Rectal smooth muscle tissue (tissue), 1 donor: ENCODE measurements at regions not wholly inside any gene's neighbourhood (a gene's known extent, or its start where the extent isn't known, plus 50 kb on each side); places are given as distances from the start of the nearest gene placed in this dataset.

Experiments used
- H3K27ac ChIP-seq: one replicate; pipeline ENCODE4 v1.7.0; 2013; ENCODE audit warnings: low read depth, low read length, inconsistent platforms
- H3K27me3 ChIP-seq: one replicate; pipeline ENCODE4 v1.7.0; 2013; ENCODE audit warnings: low read length; ENCODE audit not compliant: control insufficient read depth, insufficient read depth
- H3K36me3 ChIP-seq: one replicate; pipeline ENCODE4 v1.7.0; 2013; ENCODE audit warnings: low read length; ENCODE audit not compliant: control insufficient read depth, insufficient read depth
- H3K4me1 ChIP-seq: one replicate; pipeline ENCODE4 v1.7.0; 2013; ENCODE audit warnings: low read length; ENCODE audit not compliant: control insufficient read depth, insufficient read depth
- H3K4me3 ChIP-seq: one replicate; pipeline ENCODE4 v1.7.0; 2013; ENCODE audit warnings: low read length
- H3K9ac ChIP-seq: one replicate; pipeline ENCODE4 v1.7.0; 2013; ENCODE audit warnings: low read length

GRCh38 chr3:72480366-72480765 is 367.9 kb downstream of the SHQ1 start:
- Histone ChIP-seq H3K27me3 (no peaks in the 10 kb centered on the region), H3K36me3 (no peaks in the 10 kb centered on the region), H3K4me3 (no peak overlapping the region), H3K4me1 (peaks cover 5% of the 10 kb centered on the region), H3K27ac (no peak overlapping the region), H3K9ac (no peak overlapping the region)

DNA sequence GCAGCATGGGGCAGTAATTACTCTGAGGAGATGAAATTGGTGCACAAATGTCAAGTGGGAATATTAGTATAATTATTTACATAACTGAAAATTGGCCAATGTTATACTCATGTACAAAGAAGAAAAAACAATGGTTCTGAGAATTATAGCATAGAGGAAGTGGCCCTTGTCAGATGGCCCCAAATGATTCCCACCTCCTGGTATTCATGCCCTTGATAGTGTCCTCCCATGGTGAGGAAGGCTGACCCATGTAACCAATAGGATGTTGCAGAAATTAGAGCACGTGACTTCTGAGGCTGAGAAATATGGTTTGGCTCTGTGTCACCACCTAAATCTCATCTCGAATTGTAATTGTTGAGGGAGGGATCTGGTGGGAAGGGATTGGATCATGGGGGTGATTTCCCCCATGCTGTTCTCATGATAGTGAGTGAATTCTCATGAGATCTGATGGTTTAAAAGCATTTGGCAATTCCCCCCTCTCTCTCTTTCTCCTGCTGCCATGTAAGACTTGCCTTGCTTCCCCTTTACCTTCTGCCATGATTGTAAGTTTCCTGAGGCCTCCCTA is 368.5 kb downstream of the SHQ1 start:
- H3K27me3 ChIP-seq, result no peaks in the 10 kb centered on the region
- no peak overlapping the region for H3K4me3 ChIP-seq
- H3K36me3 ChIP-seq, result no peaks in the 10 kb centered on the region
- no peak overlapping the region for H3K27ac ChIP-seq
- H3K9ac ChIP-seq, result no peak overlapping the region
- peaks cover 5% of the 10 kb centered on the region for H3K4me1 ChIP-seq

DNA sequence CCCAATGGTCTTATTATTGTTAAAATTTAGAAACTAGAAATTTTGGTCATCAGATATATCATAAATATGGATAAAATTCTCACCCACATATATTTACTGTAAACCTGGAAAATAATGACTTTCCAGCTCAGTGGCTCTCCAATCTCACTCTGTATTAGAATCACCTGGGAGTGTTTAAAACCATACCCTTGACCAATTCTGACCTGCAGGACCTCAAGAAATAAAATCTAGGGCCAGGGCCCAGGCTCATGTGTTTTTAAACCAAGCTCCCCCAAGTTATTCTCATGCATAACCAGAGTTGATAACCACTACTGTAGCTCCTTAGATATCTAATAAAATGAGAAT is 372.1 kb downstream of the SHQ1 start:
- Histone ChIP-seq H3K9ac (no peak overlapping the region), H3K27me3 (no peaks in the 10 kb centered on the region), H3K36me3 (no peaks in the 10 kb centered on the region), H3K27ac (no peak overlapping the region), H3K4me1 (no peaks in the 10 kb centered on the region), H3K4me3 (no peak overlapping the region)

DNA sequence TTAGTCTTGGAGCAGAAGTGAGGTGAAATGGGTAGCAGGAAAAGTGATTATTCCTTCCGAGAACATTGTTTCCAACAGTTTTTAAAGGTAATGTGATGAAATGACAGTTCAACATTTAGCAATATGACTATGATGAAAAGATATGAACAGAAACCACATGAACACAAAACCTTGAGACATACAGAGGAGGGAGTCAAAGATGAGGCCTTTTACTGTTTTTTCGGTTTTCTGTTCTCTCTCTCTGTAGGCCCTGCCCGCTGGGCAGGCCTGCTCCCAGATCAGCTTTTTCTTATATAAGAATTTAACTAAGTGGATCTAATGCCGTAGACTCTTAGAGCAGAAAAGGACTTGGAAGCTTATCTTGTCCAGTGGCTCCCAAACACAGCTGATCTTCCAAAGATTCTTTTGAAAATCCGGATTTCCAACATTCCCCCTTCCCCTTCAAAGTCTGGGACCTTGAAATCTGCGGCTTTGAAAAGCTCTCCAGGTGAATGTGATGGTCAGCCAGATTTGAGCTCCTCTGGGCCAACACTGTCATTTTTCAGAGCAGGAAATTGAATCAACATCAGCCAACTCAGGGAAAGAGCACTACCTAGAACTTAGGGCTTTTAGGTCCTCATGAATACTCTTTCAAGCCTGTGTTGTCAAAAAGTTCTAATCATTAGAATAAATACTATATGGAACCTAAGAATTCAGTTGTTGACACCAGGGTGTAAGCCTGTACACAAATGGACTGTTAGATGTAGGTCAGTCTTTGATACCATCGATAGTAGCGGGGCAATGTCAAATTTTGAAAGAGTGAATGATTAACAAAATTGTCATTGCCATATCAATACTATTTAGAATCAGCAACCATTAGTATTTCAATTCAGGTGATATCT is 372.7 kb downstream of the SHQ1 start:
- Histone ChIP-seq H3K27me3 (no peaks in the 10 kb centered on the region), H3K27ac (no peak overlapping the region), H3K9ac (no peak overlapping the region), H3K4me3 (no peak overlapping the region), H3K36me3 (no peaks in the 10 kb centered on the region), H3K4me1 (no peaks in the 10 kb centered on the region)

DNA sequence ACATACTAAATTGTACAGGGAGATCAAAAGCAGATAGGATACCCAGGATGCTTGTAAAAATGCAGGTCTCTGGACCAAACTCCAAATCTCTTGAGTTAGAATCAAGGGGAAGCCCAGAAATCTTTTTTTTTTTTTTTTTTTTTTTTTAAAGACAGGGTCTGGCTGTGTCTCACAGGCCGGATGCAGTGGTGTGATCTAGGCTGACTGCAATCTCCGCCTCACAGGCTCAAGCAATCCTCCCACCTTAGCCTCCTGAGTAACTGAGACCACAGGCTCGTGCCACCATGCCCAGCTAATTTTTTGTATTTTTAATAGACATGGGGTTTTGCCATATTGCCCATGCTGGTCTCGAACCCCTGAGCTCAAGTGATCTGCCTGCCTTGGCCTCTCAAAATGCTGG is 373.5 kb downstream of the SHQ1 start:
- Histone ChIP-seq H3K4me1 (no peaks in the 10 kb centered on the region), H3K27me3 (no peaks in the 10 kb centered on the region), H3K27ac (no peak overlapping the region), H3K4me3 (no peak overlapping the region), H3K9ac (no peak overlapping the region), H3K36me3 (no peaks in the 10 kb centered on the region)

DNA sequence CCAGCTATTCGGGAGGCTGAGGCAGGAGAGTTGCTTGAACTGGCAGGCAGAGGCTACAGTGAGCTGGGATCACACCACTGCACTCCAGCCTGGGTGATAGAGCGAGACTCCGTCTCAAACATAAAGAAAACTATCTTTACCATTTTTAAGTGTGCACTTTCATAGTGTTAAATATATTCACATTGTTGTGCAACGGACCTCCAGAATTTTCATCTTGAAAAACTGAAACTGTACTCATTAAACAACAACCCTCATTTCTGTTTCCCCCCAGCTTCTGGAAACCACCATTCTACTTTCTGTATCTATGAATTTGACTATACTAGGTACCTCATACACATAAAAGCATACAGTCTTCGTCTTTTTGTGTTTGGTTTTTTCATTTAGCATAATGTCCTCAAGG is 375.1 kb downstream of the SHQ1 start:
- Histone ChIP-seq H3K36me3 (no peaks in the 10 kb centered on the region), H3K4me1 (no peaks in the 10 kb centered on the region), H3K27ac (no peak overlapping the region), H3K27me3 (no peaks in the 10 kb centered on the region), H3K9ac (no peak overlapping the region), H3K4me3 (no peak overlapping the region)

DNA sequence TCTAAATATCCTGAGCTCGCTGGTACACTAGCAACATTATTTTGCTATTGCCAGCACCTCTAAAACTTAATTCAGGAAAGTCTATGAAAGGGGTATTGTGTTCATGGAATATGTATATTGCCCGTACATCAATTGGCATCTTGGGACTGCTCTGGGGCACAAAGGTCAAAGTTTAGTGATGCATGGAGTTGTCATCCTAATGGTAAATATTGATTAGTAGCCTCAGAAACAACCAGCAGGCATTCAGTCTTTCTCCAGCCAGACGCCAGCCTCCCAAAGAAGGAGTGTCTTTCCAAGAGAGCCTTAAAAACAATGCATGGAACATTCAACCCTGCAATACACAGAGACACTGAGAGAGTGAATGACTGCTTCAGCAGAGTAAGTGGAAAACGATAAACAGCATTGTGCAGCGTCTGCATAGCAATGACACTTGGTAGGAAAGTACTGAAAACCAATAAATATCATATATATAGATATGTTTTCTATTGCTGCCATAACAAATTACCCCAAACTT is 377.3 kb downstream of the SHQ1 start:
- Histone ChIP-seq H3K27me3 (no peaks in the 10 kb centered on the region), H3K4me1 (no peaks in the 10 kb centered on the region), H3K27ac (no peak overlapping the region), H3K36me3 (no peaks in the 10 kb centered on the region), H3K9ac (no peak overlapping the region), H3K4me3 (no peak overlapping the region)

DNA sequence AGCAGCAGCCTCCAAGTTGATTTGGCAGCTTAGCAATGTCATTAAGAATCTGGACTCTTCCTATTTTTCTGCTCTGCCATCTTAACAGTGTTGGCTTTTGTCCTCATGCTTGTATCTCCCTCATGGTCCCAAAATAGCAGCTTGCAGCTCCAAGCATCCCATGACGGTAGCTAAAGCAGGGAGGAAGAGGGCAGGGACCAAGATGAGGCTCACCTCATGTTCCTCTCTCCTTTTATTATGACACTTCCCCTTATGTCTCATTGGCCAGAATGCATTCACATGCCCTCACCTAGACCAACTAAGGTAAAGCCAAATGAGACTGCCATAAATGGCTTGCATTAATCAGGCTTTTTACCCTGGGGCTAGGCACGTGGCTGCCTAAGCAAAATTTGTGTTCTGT is 382.4 kb downstream of the SHQ1 start:
- Histone ChIP-seq H3K4me3 (no peak overlapping the region), H3K4me1 (no peaks in the 10 kb centered on the region), H3K36me3 (no peaks in the 10 kb centered on the region), H3K9ac (no peak overlapping the region), H3K27ac (no peak overlapping the region), H3K27me3 (no peaks in the 10 kb centered on the region)

DNA sequence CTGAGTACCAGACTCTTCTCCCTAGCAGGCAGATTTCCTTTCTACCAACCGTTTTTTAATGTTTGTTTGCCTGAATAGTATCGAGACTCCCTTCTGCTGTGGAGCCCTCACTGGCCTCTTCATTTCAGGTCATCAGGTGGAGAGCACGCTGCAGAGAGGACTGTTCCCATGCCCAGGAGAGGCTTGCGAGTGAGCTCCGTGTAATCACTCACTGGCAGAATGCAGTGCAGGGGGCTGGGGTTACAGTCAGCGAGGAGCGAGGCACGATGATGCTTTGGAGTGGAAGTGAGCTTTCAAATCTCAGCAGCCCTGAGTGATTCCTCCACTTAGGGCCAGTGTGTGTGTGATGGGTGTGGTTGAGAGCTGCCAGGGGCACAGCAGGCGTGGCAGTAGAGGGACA is 385.2 kb downstream of the SHQ1 start:
- H3K4me1 ChIP-seq, result no peaks in the 10 kb centered on the region
- no peaks in the 10 kb centered on the region for H3K36me3 ChIP-seq
- no peak overlapping the region for H3K4me3 ChIP-seq
- H3K9ac ChIP-seq, result no peak overlapping the region
- no peaks in the 10 kb centered on the region for H3K27me3 ChIP-seq
- H3K27ac ChIP-seq, result no peak overlapping the region

DNA sequence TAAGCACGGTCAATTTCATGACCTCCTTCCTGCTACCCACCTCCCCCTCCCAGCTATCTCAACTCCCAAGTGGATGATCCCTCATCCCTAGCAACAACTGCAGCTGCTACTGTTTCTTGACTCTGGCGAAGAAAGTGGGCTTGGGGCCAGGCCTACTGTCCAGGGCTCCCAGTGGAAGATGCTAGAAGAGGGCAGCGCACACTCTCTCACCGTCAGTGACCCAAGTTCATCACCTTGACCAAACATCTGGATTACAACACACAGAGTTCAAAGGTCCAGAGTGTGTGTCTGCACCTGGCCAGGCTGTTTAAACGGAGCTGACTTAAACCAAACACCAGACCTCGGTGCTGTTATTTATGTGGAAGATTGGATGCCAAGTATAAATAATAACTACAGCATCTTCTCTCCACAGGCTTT is 385.6 kb downstream of the SHQ1 start:
- Histone ChIP-seq H3K27me3 (no peaks in the 10 kb centered on the region), H3K27ac (no peak overlapping the region), H3K36me3 (no peaks in the 10 kb centered on the region), H3K4me3 (no peak overlapping the region), H3K4me1 (no peaks in the 10 kb centered on the region), H3K9ac (no peak overlapping the region)

- no peak overlapping the region for H3K9ac ChIP-seq
- no peak overlapping the region for H3K4me3 ChIP-seq
- H3K27ac ChIP-seq, result no peak overlapping the region
- no peaks in the 10 kb centered on the region for H3K27me3 ChIP-seq
- H3K36me3 ChIP-seq, result no peaks in the 10 kb centered on the region
- no peaks in the 10 kb centered on the region for H3K4me1 ChIP-seq
Observed at GRCh38 chr3:72461787-72462186, 386.5 kb downstream of the SHQ1 start.

GRCh38 chr3:72460205-72461174 is 387.8 kb downstream of the SHQ1 start:
- no peaks in the 10 kb centered on the region for H3K36me3 ChIP-seq
- no peak overlapping the region for H3K9ac ChIP-seq
- no peaks in the 10 kb centered on the region for H3K27me3 ChIP-seq

More at GRCh38 chr3:72460205-72461174, 387.8 kb downstream of the SHQ1 start:
- no peaks in the 10 kb centered on the region for H3K4me1 ChIP-seq
- no peak overlapping the region for H3K27ac ChIP-seq
- H3K4me3 ChIP-seq, result no peak overlapping the region
